ENCODE measurements at regions not wholly inside any gene's neighbourhood (a gene's known extent, or its start where the extent isn't known, plus 50 kb on each side); places are given as distances from the start of the nearest gene placed in this dataset.

DNA sequence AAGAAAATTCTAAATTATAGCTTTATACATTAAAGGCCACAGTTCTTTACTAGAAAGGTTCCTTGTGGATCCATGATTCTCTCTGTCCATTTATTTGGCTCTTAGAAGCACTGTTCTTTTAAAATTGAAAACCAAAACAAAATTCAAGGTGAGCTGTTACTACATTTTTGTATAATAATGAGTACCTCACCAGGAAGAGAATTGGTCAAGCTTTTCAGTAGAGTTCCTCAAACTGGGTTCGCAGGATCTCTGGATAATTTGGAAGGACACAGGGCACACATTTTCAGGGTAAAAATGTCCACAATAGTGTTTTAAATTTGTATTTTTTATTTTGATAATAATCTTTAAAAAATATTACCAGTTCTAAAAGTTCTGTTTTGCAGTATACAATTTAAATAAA lies 93.0 kb downstream of the PPP1R3A start:
- Histone ChIP-seq H3K36me3 (ENCODE audit: low read depth) (no peaks in the 10 kb centered on the region), H3K4me1 (ENCODE audit: low read depth) (no peaks in the 10 kb centered on the region), H3K9me3 (no peaks in the 10 kb centered on the region), H3K4me3 (no peak overlapping the region)
- intact Hi-C loops (cut with DNase I, micrococcal nuclease): no loop called here
- DNase-seq: no peak
- no peak for ATAC-seq
- TF ChIP-seq, protein P1, sequence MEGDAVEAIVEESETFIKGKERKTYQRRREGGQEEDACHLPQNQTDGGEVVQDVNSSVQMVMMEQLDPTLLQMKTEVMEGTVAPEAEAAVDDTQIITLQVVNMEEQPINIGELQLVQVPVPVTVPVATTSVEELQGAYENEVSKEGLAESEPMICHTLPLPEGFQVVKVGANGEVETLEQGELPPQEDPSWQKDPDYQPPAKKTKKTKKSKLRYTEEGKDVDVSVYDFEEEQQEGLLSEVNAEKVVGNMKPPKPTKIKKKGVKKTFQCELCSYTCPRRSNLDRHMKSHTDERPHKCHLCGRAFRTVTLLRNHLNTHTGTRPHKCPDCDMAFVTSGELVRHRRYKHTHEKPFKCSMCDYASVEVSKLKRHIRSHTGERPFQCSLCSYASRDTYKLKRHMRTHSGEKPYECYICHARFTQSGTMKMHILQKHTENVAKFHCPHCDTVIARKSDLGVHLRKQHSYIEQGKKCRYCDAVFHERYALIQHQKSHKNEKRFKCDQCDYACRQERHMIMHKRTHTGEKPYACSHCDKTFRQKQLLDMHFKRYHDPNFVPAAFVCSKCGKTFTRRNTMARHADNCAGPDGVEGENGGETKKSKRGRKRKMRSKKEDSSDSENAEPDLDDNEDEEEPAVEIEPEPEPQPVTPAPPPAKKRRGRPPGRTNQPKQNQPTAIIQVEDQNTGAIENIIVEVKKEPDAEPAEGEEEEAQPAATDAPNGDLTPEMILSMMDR (IDR thresholded peaks at IDR 0.05): no peak

DNA sequence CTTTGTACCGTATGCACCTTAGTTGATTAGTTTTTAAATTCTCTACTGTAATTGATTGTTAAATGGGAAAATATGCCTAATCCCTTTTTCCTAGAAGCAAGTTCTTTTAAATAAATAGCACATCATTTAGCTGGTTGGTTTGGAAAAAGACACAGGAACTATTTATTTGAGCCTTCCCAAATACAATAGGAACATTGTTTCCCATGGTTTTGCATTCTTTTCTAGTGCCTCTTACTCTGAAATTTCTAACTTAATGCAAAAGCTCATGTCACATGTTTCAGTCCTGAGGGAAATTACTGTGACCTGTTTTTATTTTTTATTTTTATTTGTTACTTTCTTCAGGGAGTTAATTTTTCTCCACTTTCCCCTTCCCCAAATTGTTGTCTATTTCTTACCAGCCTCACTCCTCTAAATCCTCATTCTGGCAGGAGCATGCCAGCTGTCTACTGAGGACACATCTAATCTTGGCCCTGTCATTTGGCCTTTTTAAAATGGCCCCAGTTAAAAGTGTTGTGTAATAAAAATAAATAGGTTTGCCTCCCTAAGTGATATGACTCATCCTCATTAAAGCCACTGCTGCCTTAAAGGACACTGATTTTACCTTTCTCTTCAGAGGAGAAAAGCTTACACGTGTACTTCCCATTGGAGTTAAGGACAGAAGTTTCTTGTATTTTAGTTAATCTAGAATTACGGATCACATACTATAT lies 94.5 kb downstream of the PPP1R3A start:
- ATAC-seq (no peak), DNase-seq (no peak)
- TF ChIP-seq, protein P1 (IDR thresholded peaks at IDR 0.05): no peak
- no peak overlapping the region for H3K4me3 ChIP-seq
- H3K9me3 ChIP-seq: no peaks in the 10 kb centered on the region
- no peaks in the 10 kb centered on the region for H3K4me1 ChIP-seq (ENCODE audit: low read depth)
- intact Hi-C loops (cut with DNase I, micrococcal nuclease): no loop called here
- no peaks in the 10 kb centered on the region for H3K36me3 ChIP-seq (ENCODE audit: low read depth)

DNA sequence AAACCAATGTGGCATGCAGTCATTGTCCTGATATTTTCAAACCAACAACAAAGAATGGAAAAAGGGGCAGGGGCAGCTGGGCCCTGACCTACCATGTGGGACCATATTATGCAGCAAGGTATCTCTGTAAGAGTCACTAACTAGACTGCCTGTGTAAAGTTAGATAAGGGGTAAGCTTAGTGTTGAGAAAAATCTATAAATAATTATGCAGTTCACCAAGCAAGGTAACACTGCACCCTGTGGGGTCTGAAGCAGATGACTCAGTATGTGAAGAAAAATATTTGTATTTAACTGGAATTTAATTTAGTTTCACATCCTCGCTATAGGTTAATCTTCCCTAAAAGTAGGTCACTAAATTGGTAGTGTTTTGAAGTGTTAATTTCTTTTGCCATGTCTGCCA lies 99.3 kb downstream of the PPP1R3A start:
- Histone ChIP-seq H3K4me1 (ENCODE audit: low read depth) (no peaks in the 10 kb centered on the region), H3K4me3 (no peak overlapping the region), H3K9me3 (no peaks in the 10 kb centered on the region), H3K36me3 (ENCODE audit: low read depth) (no peaks in the 10 kb centered on the region)
- ATAC-seq (no peak), DNase-seq (no peak)
- intact Hi-C loops (cut with DNase I, micrococcal nuclease): no loop called here
- TF ChIP-seq, protein P1 (IDR thresholded peaks at IDR 0.05): no peak

DNA sequence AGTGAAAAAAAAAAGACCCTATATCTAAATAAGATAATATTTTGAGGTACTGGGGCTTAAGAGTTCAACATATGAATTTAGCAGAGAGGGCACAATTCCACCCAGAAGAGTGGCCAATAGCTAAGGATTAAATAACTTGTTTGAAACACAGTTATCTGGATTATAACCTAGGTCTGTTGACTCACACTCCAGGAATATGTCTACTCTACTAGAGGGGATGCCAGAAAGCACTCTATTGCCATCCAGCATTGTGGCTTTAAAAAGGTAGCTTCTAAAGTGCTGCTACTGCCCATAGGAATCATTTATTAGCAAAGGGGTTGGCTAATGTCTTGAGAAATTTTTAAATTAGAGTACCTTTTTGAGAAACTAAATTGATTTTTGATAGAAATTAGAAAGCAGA lies 102.2 kb downstream of the PPP1R3A start:
- Histone ChIP-seq H3K4me3 (no peak overlapping the region), H3K36me3 (ENCODE audit: low read depth) (no peaks in the 10 kb centered on the region), H3K9me3 (no peaks in the 10 kb centered on the region), H3K4me1 (ENCODE audit: low read depth) (no peaks in the 10 kb centered on the region)
- ATAC-seq (no peak), DNase-seq (no peak)
- TF ChIP-seq, protein P1 (IDR thresholded peaks at IDR 0.05): no peak
- intact Hi-C loops (cut with DNase I, micrococcal nuclease): no loop called here

DNA sequence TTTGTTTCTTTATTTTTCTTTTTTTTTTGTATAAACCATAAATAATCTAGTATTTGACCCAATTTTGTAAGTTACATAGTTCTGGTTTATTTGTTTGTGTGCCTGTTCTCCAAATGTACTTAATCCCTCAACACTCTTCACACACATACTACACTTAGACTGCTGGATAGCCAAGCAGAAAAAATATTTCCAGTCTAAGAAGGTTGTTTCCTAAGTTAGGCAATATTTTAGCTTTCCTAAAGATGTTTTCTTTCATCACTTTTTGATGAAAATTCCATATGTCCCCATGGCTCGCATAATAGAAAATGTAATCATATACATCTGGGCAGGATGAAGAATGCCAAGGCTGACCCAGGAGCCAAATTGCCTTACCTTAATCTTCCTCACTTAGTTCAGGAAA lies 105.3 kb downstream of the PPP1R3A start:
- no peaks in the 10 kb centered on the region for H3K36me3 ChIP-seq (ENCODE audit: low read depth)
- no peaks in the 10 kb centered on the region for H3K9me3 ChIP-seq
- no peak overlapping the region for H3K4me3 ChIP-seq
- H3K4me1 ChIP-seq (ENCODE audit: low read depth): no peaks in the 10 kb centered on the region
- intact Hi-C loops (cut with DNase I, micrococcal nuclease): no loop called here
- TF ChIP-seq, protein P1 (IDR thresholded peaks at IDR 0.05): no peak
- ATAC-seq (no peak), DNase-seq (no peak)
